ENCODE measurements at regions not wholly inside any gene's neighbourhood (a gene's known extent, or its start where the extent isn't known, plus 50 kb on each side); places are given as distances from the start of the nearest gene placed in this dataset.

GRCh38 chr4:71689822-71690221, 94.1 kb downstream of the GC start (continued):
- no peak for TF ChIP-seq ZNF155 (tag by site-specific recombination; IDR thresholded peaks at IDR 0.05)

GRCh38 chr4:71687056-71687455, 96.8 kb downstream of the GC start:
- H3K36me3 ChIP-seq (ENCODE audit: control insufficient read depth in 2 of 2, insufficient read depth in 1 of 2, low read length in 2 of 2) = no peaks in the 10 kb centered on the region
- H3K4me1 ChIP-seq (ENCODE audit: control insufficient read depth, insufficient read depth, low read length) = no peaks in the 10 kb centered on the region
- ChIA-PET POLR2A (no interaction called here), CTCF (no interaction called here)
- no peak overlapping the region for H3K27ac ChIP-seq (ENCODE audit: extremely low read depth, low read depth, low read length)
- no peaks in the 10 kb centered on the region for H3K9me3 ChIP-seq (ENCODE audit: control insufficient read depth, insufficient read depth, low read depth, low read length)
- no peak overlapping the region for H3K4me3 ChIP-seq (ENCODE audit: low read depth, low read length)
- TF ChIP-seq ZNF48 (tag by site-specific recombination; IDR thresholded peaks at IDR 0.05) = no peak
- no peak for TF ChIP-seq ZNF639 (tag by site-specific recombination; IDR thresholded peaks at IDR 0.05)
- TF ChIP-seq ZSCAN18 (tag by site-specific recombination; IDR thresholded peaks at IDR 0.05) = no peak

DNA sequence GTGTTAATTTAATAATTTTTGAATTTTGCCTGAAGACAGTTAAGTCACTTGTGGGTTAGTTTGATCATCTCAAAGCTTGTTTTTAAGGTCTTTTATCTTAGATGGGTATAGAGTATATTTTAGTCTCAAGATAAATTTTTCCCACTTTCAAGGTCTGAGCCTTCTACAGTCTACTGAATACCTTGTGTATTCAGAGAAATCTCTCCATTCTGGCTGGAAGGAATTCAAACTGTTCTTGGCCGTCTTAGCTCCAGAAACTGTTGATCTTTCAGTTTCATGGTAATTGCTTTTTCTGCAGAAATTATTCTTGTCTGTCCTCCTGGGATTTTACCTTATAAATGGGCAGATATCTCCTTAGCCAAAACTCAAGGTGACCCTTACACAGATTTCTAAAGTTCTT, 97.9 kb downstream of the GC start:
- Histone ChIP-seq H3K36me3 (ENCODE audit: control insufficient read depth in 2 of 2, insufficient read depth in 1 of 2, low read length in 2 of 2) (no peaks in the 10 kb centered on the region), H3K27ac (ENCODE audit: extremely low read depth, low read depth, low read length) (no peak overlapping the region), H3K4me3 (ENCODE audit: low read depth, low read length) (no peak overlapping the region), H3K9me3 (ENCODE audit: control insufficient read depth, insufficient read depth, low read depth, low read length) (no peaks in the 10 kb centered on the region), H3K4me1 (ENCODE audit: control insufficient read depth, insufficient read depth, low read length) (no peaks in the 10 kb centered on the region)
- CTCF ChIA-PET = no interaction called here
- POLR2A ChIA-PET = no interaction called here
- TF ChIP-seq HOXD13 (CRISPR knock-in tag; IDR thresholded peaks at IDR 0.05; ENCODE audit: borderline replicate concordance) (no peak), ZNF768 (tag by site-specific recombination; IDR thresholded peaks at IDR 0.05) (no peak), ZNF214 (tag by site-specific recombination; IDR thresholded peaks at IDR 0.05; ENCODE audit: borderline replicate concordance) (no peak), ZNF221 (tag by site-specific recombination; IDR thresholded peaks at IDR 0.05; ENCODE audit: borderline replicate concordance) (no peak), ZFP37 (tag by site-specific recombination; IDR thresholded peaks at IDR 0.05) (no peak), ZNF510 (tag by site-specific recombination; IDR thresholded peaks at IDR 0.05; ENCODE audit: insufficient replicate concordance) (no peak), ZNF423 (tag by site-specific recombination; IDR thresholded peaks at IDR 0.05) (no peak), PRDM4 (tag by site-specific recombination; IDR thresholded peaks at IDR 0.05) (no peak), OSR2 (tag by site-specific recombination; IDR thresholded peaks at IDR 0.05) (no peak), ZNF48 (tag by site-specific recombination; IDR thresholded peaks at IDR 0.05) (no peak), ZSCAN23 (tag by site-specific recombination; IDR thresholded peaks at IDR 0.05) (no peak), ZNF571 (tag by site-specific recombination; IDR thresholded peaks at IDR 0.05) (no peak), ZNF610 (tag by site-specific recombination; IDR thresholded peaks at IDR 0.05; ENCODE audit: borderline replicate concordance) (no peak), ZSCAN30 (tag by site-specific recombination; IDR thresholded peaks at IDR 0.05) (no peak)
- TF ChIP-seq, protein P1, sequence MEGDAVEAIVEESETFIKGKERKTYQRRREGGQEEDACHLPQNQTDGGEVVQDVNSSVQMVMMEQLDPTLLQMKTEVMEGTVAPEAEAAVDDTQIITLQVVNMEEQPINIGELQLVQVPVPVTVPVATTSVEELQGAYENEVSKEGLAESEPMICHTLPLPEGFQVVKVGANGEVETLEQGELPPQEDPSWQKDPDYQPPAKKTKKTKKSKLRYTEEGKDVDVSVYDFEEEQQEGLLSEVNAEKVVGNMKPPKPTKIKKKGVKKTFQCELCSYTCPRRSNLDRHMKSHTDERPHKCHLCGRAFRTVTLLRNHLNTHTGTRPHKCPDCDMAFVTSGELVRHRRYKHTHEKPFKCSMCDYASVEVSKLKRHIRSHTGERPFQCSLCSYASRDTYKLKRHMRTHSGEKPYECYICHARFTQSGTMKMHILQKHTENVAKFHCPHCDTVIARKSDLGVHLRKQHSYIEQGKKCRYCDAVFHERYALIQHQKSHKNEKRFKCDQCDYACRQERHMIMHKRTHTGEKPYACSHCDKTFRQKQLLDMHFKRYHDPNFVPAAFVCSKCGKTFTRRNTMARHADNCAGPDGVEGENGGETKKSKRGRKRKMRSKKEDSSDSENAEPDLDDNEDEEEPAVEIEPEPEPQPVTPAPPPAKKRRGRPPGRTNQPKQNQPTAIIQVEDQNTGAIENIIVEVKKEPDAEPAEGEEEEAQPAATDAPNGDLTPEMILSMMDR (tag by site-specific recombination; IDR thresholded peaks at IDR 0.05) = no peak
- TF ChIP-seq, protein P2, sequence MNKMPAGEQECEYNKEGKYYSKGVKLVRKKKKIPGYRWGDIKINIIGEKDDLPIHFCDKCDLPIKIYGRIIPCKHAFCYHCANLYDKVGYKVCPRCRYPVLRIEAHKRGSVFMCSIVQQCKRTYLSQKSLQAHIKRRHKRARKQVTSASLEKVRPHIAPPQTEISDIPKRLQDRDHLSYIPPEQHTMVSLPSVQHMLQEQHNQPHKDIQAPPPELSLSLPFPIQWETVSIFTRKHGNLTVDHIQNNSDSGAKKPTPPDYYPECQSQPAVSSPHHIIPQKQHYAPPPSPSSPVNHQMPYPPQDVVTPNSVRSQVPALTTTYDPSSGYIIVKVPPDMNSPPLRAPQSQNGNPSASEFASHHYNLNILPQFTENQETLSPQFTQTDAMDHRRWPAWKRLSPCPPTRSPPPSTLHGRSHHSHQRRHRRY (tag by site-specific recombination; IDR thresholded peaks at IDR 0.05) = no peak

All from HEK293 (cell line).